ENCODE measurements at regions not wholly inside any gene's neighbourhood (a gene's known extent, or its start where the extent isn't known, plus 50 kb on each side); places are given as distances from the start of the nearest gene placed in this dataset.

DNA sequence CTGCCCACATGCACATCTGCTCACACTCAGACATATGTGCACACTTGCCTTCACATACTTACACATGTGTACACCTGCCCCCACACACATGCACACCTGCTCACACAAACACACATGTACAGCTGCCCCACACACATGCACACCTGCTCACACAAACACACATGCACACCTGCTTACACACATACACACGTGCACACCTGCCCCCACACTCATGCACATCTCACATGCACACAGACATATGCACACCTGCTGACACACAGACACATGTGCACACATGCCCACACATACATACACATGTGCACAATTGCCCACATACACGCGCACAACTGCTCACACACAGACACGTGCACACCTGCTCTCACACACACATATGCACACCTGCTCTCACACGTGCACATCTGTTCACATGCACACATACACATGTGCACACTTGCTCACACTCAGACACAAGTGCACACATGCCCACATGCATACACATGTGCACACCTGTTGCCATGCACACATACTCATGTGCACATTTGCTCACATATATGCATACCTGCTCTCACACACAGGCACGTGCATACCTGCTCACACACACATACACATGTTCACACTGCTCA is 147.8 kb upstream of the FOXD4L5 start (continued):
- TF ChIP-seq, protein P1, sequence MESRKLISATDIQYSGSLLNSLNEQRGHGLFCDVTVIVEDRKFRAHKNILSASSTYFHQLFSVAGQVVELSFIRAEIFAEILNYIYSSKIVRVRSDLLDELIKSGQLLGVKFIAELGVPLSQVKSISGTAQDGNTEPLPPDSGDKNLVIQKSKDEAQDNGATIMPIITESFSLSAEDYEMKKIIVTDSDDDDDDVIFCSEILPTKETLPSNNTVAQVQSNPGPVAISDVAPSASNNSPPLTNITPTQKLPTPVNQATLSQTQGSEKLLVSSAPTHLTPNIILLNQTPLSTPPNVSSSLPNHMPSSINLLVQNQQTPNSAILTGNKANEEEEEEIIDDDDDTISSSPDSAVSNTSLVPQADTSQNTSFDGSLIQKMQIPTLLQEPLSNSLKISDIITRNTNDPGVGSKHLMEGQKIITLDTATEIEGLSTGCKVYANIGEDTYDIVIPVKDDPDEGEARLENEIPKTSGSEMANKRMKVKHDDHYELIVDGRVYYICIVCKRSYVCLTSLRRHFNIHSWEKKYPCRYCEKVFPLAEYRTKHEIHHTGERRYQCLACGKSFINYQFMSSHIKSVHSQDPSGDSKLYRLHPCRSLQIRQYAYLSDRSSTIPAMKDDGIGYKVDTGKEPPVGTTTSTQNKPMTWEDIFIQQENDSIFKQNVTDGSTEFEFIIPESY (IDR thresholded peaks at IDR 0.05; ENCODE audit: extremely low read depth, insufficient replicate concordance, low read length) = no peak
- TF ChIP-seq YY1 (IDR thresholded peaks at IDR 0.05; ENCODE audit: extremely low read depth, insufficient replicate concordance, low read depth, low read length) (no peak), SP1 (IDR thresholded peaks at IDR 0.05; ENCODE audit: low read depth) (no peak), SRF (IDR thresholded peaks at IDR 0.05; ENCODE audit: low read depth) (no peak), JUND (IDR thresholded peaks at IDR 0.05) (no peak), CEBPB (IDR thresholded peaks at IDR 0.05; ENCODE audit: low read depth) (no peak), RAD21 (IDR thresholded peaks at IDR 0.05; ENCODE audit: low read depth) (no peak)
- TF ChIP-seq, protein P2, sequence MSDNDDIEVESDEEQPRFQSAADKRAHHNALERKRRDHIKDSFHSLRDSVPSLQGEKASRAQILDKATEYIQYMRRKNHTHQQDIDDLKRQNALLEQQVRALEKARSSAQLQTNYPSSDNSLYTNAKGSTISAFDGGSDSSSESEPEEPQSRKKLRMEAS (IDR thresholded peaks at IDR 0.05) = no peak
- TF ChIP-seq, protein P3, sequence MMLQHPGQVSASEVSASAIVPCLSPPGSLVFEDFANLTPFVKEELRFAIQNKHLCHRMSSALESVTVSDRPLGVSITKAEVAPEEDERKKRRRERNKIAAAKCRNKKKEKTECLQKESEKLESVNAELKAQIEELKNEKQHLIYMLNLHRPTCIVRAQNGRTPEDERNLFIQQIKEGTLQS (IDR thresholded peaks at IDR 0.05) = no peak

DNA sequence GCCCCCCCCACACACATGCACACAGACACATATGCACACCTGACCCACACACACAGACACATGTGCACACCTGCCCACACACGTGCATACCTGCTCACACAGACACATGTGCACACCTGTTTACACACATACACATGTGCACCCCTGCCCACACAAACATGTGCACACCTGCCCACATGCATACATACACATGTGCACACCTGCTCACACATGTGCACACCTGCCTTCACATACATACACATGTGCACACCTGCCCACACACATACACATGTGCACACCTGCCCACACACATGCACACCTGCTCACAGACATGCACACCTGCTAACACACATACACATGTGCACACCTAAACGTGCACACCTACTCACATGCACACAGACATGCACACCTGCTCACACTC is 147.0 kb upstream of the FOXD4L5 start:
- no TSS peak for BruUV-seq (replicated peaks)
- CTCF ChIA-PET = no interaction called here
- Histone ChIP-seq H4K20me1 (ENCODE audit: insufficient read depth) (no peaks in the 10 kb centered on the region), H3K4me3 (replicated peaks in 1 of 2; ENCODE audit: low read depth in 1 of 2, low read length in 2 of 2) (no peak overlapping the region), H3K36me3 (ENCODE audit: control insufficient read depth in 1 of 2, insufficient read depth in 2 of 2, low read length in 2 of 2) (no peaks in the 10 kb centered on the region), H3K79me2 (ENCODE audit: insufficient read depth, low read length) (no peaks in the 10 kb centered on the region), H3K27me3 (ENCODE audit: insufficient read depth, low read length) (no peaks in the 10 kb centered on the region), H3K9me3 (ENCODE audit: control insufficient read depth in 1 of 2, insufficient read depth in 1 of 2, low read depth in 1 of 2, low read length in 2 of 2) (no peaks in the 10 kb centered on the region), H3K9ac (ENCODE audit: low read length) (no peak overlapping the region), H3K4me1 (ENCODE audit: control insufficient read depth in 1 of 2, insufficient read depth in 2 of 2, low read length in 2 of 2) (no peaks in the 10 kb centered on the region), H3K27ac (ENCODE audit: low read depth, low read length) (no peak overlapping the region), H3K9me2 (ENCODE audit: insufficient read depth) (no peaks in the 10 kb centered on the region), H3K4me2 (ENCODE audit: low read length) (no peak overlapping the region), H2AFZ (ENCODE audit: low read depth, low read length, poor library complexity, severe bottlenecking) (no peak overlapping the region)
- RAD21 ChIA-PET (ENCODE audit: low non-redundant PET in 1 of 2, low total read pairs in 2 of 2, uncharacterized antibody in 2 of 2, unreplicated experiment in 2 of 2) = no interaction called here
- intact Hi-C loops (cut with micrococcal nuclease) = no loop called here
- ATAC-seq (no peak), DNase-seq (ENCODE audit: low read depth, low spot score) (no peak)
- POLR2A ChIA-PET = no interaction called here
- no peak for TF ChIP-seq SIN3A (IDR thresholded peaks at IDR 0.05; ENCODE audit: low read depth)
- no peak for TF ChIP-seq ELF1 (IDR thresholded peaks at IDR 0.05; ENCODE audit: borderline replicate concordance, low read depth)
- no peak for TF ChIP-seq FOSL1 (IDR thresholded peaks at IDR 0.05; ENCODE audit: low read depth)
- no peak for TF ChIP-seq JUND (IDR thresholded peaks at IDR 0.05)
- TF ChIP-seq, protein P3 (IDR thresholded peaks at IDR 0.05) = no peak
- TF ChIP-seq CEBPB (IDR thresholded peaks at IDR 0.05; ENCODE audit: low read depth) = no peak
- no peak for TF ChIP-seq EGR1 (IDR thresholded peaks at IDR 0.05; ENCODE audit: low read depth)
- no peak for TF ChIP-seq RAD21 (IDR thresholded peaks at IDR 0.05; ENCODE audit: low read depth)
- TF ChIP-seq, protein P2 (IDR thresholded peaks at IDR 0.05) = no peak
- TF ChIP-seq ZFX (IDR thresholded peaks at IDR 0.05) = no peak
- no peak for TF ChIP-seq SP1 (IDR thresholded peaks at IDR 0.05; ENCODE audit: low read depth)
- TF ChIP-seq, protein P1 (IDR thresholded peaks at IDR 0.05; ENCODE audit: extremely low read depth, insufficient replicate concordance, low read length) = no peak
- no peak for TF ChIP-seq ZNF274 (IDR thresholded peaks at IDR 0.05; ENCODE audit: low read depth, low read length)
- TF ChIP-seq EZH2phosphoT487 (IDR thresholded peaks at IDR 0.05; ENCODE audit: borderline replicate concordance) = no peak
- TF ChIP-seq YY1 (IDR thresholded peaks at IDR 0.05; ENCODE audit: extremely low read depth, insufficient replicate concordance, low read depth, low read length) = no peak
- TF ChIP-seq CBX3 (IDR thresholded peaks at IDR 0.05; ENCODE audit: low read depth) = no peak
